AG04450 (cell line): ENCODE measurements at regions not wholly inside any gene's neighbourhood (a gene's known extent, or its start where the extent isn't known, plus 50 kb on each side); places are given as distances from the start of the nearest gene placed in this dataset.

ENCODE experiments used
- CTCF ChIA-PET: fragments of 300-600, 350-600 bp; formaldehyde crosslinking; extraction: SDS; loops from one replicate; lab custom pipeline; 2022; ENCODE audit warnings: antibody characterized with exemption, inconsistent platforms; lab: Charles Lee
- POLR2A ChIA-PET: fragments of 350-600 bp; formaldehyde crosslinking; extraction: SDS; loops from one replicate; lab custom pipeline; 2021; ENCODE audit warnings: antibody characterized with exemption, inconsistent platforms; lab: Yijun Ruan, JAX
- DNase-seq: peaks from one replicate; pipeline ENCODE4 v3.0.0-alpha.2; 2011; ENCODE audit warnings: low read depth, low spot score
- H3K27ac ChIP-seq: one replicate; pipeline ENCODE4 v1.5.1; 2012; ENCODE audit warnings: low read depth, low read length, control low read depth
- H3K27me3 ChIP-seq: one replicate; pipeline ENCODE4 v1.6.0; 2012; ENCODE audit warnings: low read length; ENCODE audit not compliant: control insufficient read depth, insufficient read depth
- H3K4me3 ChIP-seq: 2 replicates; pipeline ENCODE4 v1.5.1; 2011; ENCODE audit warnings: mild to moderate bottlenecking, low read depth, low read length, control low read depth
- H3K9me3 ChIP-seq: 2 replicates; pipeline ENCODE4 v1.5.1; 2012; ENCODE audit warnings: low read length; ENCODE audit not compliant: control insufficient read depth, insufficient read depth
- CTCF ChIP-seq: IDR thresholded peaks from 2 replicates; pipeline ENCODE4 v1.5.1; 2011; ENCODE audit warnings: low read depth, low read length, control low read depth, inconsistent platforms

DNA sequence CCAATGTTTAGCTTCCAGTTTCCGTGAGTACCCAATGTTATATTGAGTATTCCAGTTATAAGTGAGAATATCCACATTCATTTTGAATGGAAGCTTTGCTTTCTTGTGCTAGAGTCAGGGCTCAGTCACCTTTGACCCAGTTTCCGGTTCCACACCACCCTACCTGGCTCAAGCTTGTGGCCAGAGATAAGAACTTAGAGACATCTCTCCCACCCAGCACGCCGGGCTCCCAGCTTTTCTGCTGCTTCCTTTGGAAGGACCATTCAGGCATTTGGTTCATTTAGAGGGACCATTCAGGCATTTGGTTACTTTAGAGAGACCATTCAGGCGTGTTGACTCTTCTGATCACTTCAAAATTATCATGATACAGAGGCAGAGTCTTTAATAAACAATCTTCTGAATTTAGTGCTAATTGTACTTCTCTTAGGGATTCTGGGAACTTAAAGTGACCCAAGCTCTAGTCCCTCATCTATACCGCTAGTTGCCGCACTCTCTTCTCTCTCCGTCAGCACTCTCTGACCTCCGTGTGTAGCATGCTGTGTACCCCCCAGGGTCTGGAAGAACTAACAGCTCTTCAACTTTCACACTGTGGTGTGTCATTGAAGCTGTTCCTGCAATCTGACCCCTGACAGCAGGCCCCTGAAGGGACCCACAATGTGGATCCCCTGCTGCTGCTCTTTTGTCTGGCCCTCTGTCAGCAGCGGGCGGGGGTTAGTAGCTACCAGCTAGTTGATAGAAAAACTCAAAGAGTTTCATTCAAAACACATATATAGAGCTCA, 943.1 kb downstream of the ARAP2 start:
- H3K27ac ChIP-seq: no peak overlapping the region
- H3K27me3 ChIP-seq: no peaks in the 10 kb centered on the region
- CTCF ChIA-PET: no interaction called here
- POLR2A ChIA-PET: no interaction called here
- no peak for DNase-seq
- no peak overlapping the region for H3K4me3 ChIP-seq
- peaks cover 19% of the 10 kb centered on the region for H3K9me3 ChIP-seq
- no peak for TF ChIP-seq CTCF

DNA sequence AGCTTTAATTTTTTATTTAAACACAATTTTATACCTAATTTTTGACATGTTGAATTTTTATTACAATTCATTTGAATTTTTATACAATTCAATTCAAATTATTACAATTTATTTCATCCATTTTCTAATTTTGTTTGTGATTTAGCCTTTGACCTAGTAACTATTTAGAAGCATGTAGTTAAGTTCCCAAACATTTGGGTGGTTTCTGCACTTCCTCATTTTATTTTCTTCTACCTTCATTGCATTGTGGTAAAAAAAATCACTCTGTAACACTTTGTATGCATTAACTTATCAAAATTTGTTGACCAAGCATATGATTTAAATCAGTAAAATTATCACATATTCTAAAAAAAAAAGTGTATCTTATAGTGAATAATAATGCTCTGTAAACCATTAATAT, 928.9 kb downstream of the ARAP2 start:
- no peak for DNase-seq
- Histone ChIP-seq H3K4me3 (no peak overlapping the region), H3K27ac (no peak overlapping the region), H3K9me3 (no peaks in the 10 kb centered on the region; the same call in 1 of the 2 replicates), H3K27me3 (no peaks in the 10 kb centered on the region)
- CTCF ChIA-PET: no interaction called here
- no peak for TF ChIP-seq CTCF
- POLR2A ChIA-PET: no interaction called here

GRCh38 chr4:35325908-35326453, 918.3 kb downstream of the ARAP2 start:
- ChIA-PET CTCF (no interaction called here), POLR2A (no interaction called here)
- no peak for DNase-seq
- no peak overlapping the region for H3K27ac ChIP-seq
- H3K9me3 ChIP-seq: peaks cover 3% of the 10 kb centered on the region; the same call in 1 of the 2 replicates
- TF ChIP-seq CTCF: no peak
- no peak overlapping the region for H3K4me3 ChIP-seq
- no peaks in the 10 kb centered on the region for H3K27me3 ChIP-seq

- no peak overlapping the region for H3K4me3 ChIP-seq
- TF ChIP-seq CTCF: no peak
- ChIA-PET POLR2A (no interaction called here), CTCF (no interaction called here)
- DNase-seq: no peak
- no peaks in the 10 kb centered on the region for H3K27me3 ChIP-seq
- no peak overlapping the region for H3K27ac ChIP-seq
- peaks cover 9% of the 10 kb centered on the region; the same call in 1 of the 2 replicates for H3K9me3 ChIP-seq
These were observed 901.5 kb downstream of the ARAP2 start for GRCh38 chr4:35342833-35343232.

DNA sequence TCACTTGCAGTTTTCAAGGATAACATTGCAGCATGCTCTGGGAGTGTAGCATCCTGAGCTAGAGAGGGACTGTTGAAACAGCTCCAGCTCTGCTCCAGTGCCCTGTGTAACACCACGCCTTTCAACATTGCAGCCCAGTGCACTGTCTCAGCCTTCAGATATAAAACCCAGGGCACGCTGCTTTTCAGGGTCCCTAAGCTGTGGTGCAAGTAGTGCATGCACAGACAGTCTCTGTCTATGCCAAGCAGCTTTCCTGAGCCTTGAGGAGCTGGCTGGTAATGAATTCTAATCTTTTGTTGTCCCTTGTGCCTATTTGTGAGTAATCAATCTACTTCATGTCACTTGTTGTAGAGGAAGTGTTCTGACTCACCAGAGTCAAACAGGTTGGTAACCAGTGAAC, 897.0 kb downstream of the ARAP2 start:
- CTCF ChIA-PET: no interaction called here

More for the DNA sequence above, 897.0 kb downstream of the ARAP2 start:
- no peak for TF ChIP-seq CTCF
- H3K27me3 ChIP-seq: no peaks in the 10 kb centered on the region
- H3K9me3 ChIP-seq: peaks cover 17% of the 10 kb centered on the region
- DNase-seq: no peak
- no peak overlapping the region for H3K4me3 ChIP-seq
- no peak overlapping the region for H3K27ac ChIP-seq
- POLR2A ChIA-PET: no interaction called here
